ENCODE measurements at regions not wholly inside any gene's neighbourhood (a gene's known extent, or its start where the extent isn't known, plus 50 kb on each side); places are given as distances from the start of the nearest gene placed in this dataset.
"Not testable (repeated sequence)": the region's sequence is repeated elsewhere in the genome, so short reads cannot be mapped to it uniquely, and the experiment has no call there.

GRCh38 chr1:217079584-217079983 is 356.4 kb upstream of the ESRRG start:
- DNase-seq = peak; percentile 34

GRCh38 chr1:217078959-217079358 is 355.7 kb upstream of the ESRRG start:
- DNase-seq = no peak

GRCh38 chr1:217078078-217078690 is 355.0 kb upstream of the ESRRG start:
- peak; percentile 40 for DNase-seq

- no peak for DNase-seq
These were observed 354.2 kb upstream of the ESRRG start for GRCh38 chr1:217077426-217077825.

GRCh38 chr1:217076902-217077301 is 353.7 kb upstream of the ESRRG start:
- no peak for DNase-seq

- DNase-seq = no peak
These were observed 349.7 kb upstream of the ESRRG start for GRCh38 chr1:217072926-217073325.

GRCh38 chr1:217067642-217068041 is 344.4 kb upstream of the ESRRG start:
- no peak for DNase-seq

GRCh38 chr1:217066794-217067193 is 343.6 kb upstream of the ESRRG start:
- no peak for DNase-seq

- no peak for DNase-seq
These were observed 340.1 kb upstream of the ESRRG start for GRCh38 chr1:217063172-217063908.

- no peak for DNase-seq
These were observed 339.4 kb upstream of the ESRRG start for GRCh38 chr1:217062586-217062985.

GRCh38 chr1:217059401-217059800 is 336.2 kb upstream of the ESRRG start:
- DNase-seq = no peak

- no peak for DNase-seq
These were observed 330.4 kb upstream of the ESRRG start for GRCh38 chr1:217053676-217054075.

- DNase-seq = no peak
These were observed 329.4 kb upstream of the ESRRG start for GRCh38 chr1:217052626-217053025.

GRCh38 chr1:217052196-217052595 is 329.0 kb upstream of the ESRRG start:
- no peak for DNase-seq

GRCh38 chr1:217049721-217050120 is 326.5 kb upstream of the ESRRG start:
- no peak for DNase-seq

GRCh38 chr1:217049081-217049480 is 325.9 kb upstream of the ESRRG start:
- DNase-seq = no peak

GRCh38 chr1:217048104-217048707 is 325.0 kb upstream of the ESRRG start:
- DNase-seq = no peak

GRCh38 chr1:217040711-217041455 is 317.7 kb upstream of the ESRRG start:
- DNase-seq = no peak

GRCh38 chr1:217039926-217040325 is 316.7 kb upstream of the ESRRG start:
- DNase-seq = no peak

GRCh38 chr1:217039139-217039538 is 315.9 kb upstream of the ESRRG start:
- not testable (repeated sequence) for DNase-seq

GRCh38 chr1:217036757-217037156 is 313.5 kb upstream of the ESRRG start:
- no peak for DNase-seq

- DNase-seq = no peak
These were observed 309.6 kb upstream of the ESRRG start for GRCh38 chr1:217032715-217033367.

Data from NCI-H2029 (cell line).